NB4 (cell line): ENCODE measurements at regions not wholly inside any gene's neighbourhood (a gene's known extent, or its start where the extent isn't known, plus 50 kb on each side); places are given as distances from the start of the nearest gene placed in this dataset.

Experiments used
- DNase-seq: peaks from one replicate; pipeline ENCODE4 v3.0.0; 2010; ENCODE audit warnings: low read depth
- H3K4me3 ChIP-seq: one replicate; pipeline ENCODE4 v1.5.1; 2011; ENCODE audit warnings: mild to moderate bottlenecking, low read depth, low read length, moderate library complexity
- MYC ChIP-seq: IDR thresholded peaks from 2 replicates; pipeline ENCODE4 v1.6.1; 2011; ENCODE audit warnings: low read depth, low read length
- POLR2A ChIP-seq: IDR thresholded peaks from 2 replicates; pipeline ENCODE4 v1.6.1; 2011; ENCODE audit warnings: mild to moderate bottlenecking; ENCODE audit not compliant: insufficient read length; ENCODE audit errors: extremely low read depth
- TF ChIP-seq, protein P1 (sequence below): IDR thresholded peaks from one replicate; pipeline ENCODE4 v1.5.1; 2012; ENCODE audit warnings: low read depth, low read length
- TF ChIP-seq, protein P2 (sequence below): IDR thresholded peaks from 2 replicates; pipeline ENCODE4 v1.6.1; 2011; ENCODE audit warnings: low read depth, low read length

DNA sequence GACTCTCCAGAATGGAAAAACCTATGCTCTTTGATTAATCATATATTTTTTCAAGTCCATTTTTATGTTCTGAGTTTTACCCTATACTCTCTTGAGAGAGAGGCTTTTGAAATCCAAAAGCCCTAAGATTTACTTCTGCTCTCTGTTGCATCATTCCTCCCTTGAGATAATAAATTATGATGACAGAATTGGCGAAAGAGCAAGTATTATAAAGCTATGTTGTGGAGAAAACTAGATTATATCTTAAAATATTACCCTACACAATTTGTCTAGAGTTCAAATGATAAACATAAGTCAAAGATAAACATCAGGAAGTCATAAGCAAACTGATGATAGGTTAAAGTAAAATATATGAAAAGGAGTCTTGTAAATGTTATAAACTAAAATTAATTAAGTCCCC is 293.4 kb upstream of the MME start:
- TF ChIP-seq POLR2A (no peak), MYC (no peak)
- TF ChIP-seq, protein P1, sequence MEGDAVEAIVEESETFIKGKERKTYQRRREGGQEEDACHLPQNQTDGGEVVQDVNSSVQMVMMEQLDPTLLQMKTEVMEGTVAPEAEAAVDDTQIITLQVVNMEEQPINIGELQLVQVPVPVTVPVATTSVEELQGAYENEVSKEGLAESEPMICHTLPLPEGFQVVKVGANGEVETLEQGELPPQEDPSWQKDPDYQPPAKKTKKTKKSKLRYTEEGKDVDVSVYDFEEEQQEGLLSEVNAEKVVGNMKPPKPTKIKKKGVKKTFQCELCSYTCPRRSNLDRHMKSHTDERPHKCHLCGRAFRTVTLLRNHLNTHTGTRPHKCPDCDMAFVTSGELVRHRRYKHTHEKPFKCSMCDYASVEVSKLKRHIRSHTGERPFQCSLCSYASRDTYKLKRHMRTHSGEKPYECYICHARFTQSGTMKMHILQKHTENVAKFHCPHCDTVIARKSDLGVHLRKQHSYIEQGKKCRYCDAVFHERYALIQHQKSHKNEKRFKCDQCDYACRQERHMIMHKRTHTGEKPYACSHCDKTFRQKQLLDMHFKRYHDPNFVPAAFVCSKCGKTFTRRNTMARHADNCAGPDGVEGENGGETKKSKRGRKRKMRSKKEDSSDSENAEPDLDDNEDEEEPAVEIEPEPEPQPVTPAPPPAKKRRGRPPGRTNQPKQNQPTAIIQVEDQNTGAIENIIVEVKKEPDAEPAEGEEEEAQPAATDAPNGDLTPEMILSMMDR = no peak
- TF ChIP-seq, protein P2, sequence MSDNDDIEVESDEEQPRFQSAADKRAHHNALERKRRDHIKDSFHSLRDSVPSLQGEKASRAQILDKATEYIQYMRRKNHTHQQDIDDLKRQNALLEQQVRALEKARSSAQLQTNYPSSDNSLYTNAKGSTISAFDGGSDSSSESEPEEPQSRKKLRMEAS = no peak
- no peak overlapping the region for H3K4me3 ChIP-seq
- DNase-seq = no peak

DNA sequence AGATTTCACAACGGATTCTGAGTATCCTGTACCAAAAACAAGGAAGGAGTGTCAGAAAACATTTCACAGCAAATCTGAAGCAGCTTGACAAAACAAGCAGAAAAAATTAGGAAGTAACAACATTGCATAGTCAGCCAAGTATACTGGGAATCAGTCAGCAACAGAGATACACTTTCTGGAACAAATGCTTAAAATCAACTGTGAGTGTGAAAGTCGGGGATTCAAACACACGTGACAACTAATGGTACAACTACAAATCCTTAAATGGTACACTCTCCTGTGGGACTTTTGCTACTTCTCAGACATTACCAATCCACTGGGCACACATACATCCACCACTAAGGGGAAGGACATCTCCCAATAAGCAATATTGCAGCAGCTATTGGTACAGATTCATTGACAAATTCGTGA is 296.6 kb upstream of the MME start:
- H3K4me3 ChIP-seq = no peak overlapping the region
- peak; percentile 1 for DNase-seq
- TF ChIP-seq POLR2A = no peak
- TF ChIP-seq, protein P2 = no peak
- TF ChIP-seq, protein P1 = no peak
- no peak for TF ChIP-seq MYC

DNA sequence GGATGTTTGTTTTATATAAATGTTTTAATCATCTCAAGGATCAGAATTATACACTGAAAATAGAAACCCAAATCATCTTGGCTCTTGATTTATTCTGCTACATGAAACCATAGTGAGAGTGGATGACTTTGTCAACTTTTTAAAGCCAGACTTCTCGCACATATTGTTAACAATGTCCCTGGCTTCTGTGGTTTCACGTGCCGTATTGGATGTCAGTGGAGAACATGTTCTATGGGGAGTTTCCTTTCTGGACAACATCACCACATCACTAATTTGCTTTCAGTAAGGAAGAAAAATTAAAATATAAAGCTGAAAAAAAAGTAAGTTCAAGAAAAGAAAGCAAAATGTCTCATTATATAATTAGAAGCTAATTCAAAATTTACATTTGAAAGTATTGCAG is 297.1 kb upstream of the MME start:
- TF ChIP-seq, protein P2 = no peak
- TF ChIP-seq, protein P1 = no peak
- TF ChIP-seq MYC (no peak), POLR2A (no peak)

DNA sequence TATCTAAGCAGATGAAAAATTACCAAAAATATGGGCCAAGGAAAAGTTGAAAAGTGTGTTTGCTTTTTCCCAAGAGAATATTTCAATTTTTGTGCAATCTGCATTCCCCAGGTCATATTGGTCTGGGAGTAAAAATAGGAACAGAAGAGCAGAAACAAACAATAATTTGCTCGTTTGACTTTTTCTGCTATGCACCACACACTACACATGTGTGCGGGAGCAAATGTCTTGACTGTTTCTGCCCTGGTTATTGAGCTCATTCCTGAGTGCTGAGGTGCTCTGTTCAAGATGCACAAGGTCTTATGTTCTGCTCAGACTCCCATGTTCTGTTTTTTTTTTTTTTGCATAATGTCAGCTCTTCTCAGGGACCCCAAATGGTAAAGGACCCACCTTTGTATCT is 298.0 kb upstream of the MME start:
- DNase-seq = no peak
- TF ChIP-seq, protein P2 = no peak
- no peak for TF ChIP-seq POLR2A
- TF ChIP-seq, protein P1 = no peak
- TF ChIP-seq MYC = no peak

More for the DNA sequence above, 297.1 kb upstream of the MME start:
- no peak overlapping the region for H3K4me3 ChIP-seq
- DNase-seq = no peak

DNA sequence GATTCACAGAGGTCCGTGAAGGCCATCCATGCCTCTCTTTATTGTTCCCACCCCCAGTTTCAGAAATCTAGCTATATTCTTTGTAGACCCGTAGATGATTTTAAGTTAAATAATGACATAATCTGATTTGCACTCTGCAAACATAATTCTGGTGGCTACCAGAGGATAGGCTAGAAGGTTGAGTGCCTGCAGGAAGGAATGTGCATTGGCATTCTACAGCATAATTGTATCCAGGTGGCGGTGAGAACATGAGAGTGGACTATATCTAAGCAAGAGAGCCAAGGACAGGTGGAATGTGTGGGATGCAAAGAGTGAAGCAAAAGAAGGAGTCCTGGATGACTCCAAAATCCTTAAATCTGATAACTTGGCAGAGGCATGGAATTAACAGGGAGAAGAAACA is 298.5 kb upstream of the MME start:
- TF ChIP-seq MYC (no peak), POLR2A (no peak)
- TF ChIP-seq, protein P1 = no peak
- TF ChIP-seq, protein P2 = no peak
- no peak overlapping the region for H3K4me3 ChIP-seq
- DNase-seq = no peak

More for the DNA sequence above, 298.0 kb upstream of the MME start:
- no peak overlapping the region for H3K4me3 ChIP-seq

DNA sequence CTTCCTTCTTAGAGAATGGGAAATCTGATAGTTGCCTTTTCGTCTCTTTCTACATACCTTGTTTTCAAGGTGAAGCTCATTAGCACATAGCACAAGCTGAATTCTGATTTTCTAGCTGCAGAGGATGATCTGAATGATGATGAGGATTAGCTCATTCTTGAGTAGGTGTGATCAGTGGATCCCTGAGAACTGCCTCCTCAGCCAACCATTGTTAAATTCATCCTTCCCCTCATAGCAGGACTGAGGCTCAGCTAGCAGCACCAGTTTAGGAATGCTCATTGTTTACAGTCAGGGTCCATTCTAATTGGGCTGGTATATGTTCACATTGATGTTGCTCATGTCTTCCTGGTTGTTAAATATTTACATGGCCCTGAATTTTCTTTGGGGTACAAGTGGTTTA is 299.9 kb upstream of the MME start:
- TF ChIP-seq POLR2A (no peak), MYC (no peak)
- TF ChIP-seq, protein P2 = no peak
- TF ChIP-seq, protein P1 = no peak
- no peak for DNase-seq
- no peak overlapping the region for H3K4me3 ChIP-seq
